A673 (cell line): ENCODE measurements at regions not wholly inside any gene's neighbourhood (a gene's known extent, or its start where the extent isn't known, plus 50 kb on each side); places are given as distances from the start of the nearest gene placed in this dataset.

Source experiments
- BruUV-seq: library from RNA; stranded (reverse); fragments of 400-500 nt; replicated peaks from 2 replicates; lab custom pipeline; 2021; lab: Mats Ljungman, UMichigan
- CTCF ChIA-PET: fragments of 300-600 bp; sonication (Branson Sonifier 250); formaldehyde crosslinking; loops from one replicate; lab custom pipeline; 2022; ENCODE audit warnings: antibody characterized with exemption; lab: Charles Lee
- POLR2A ChIA-PET: fragments of 300-600 bp; sonication (Branson Sonifier 250); formaldehyde crosslinking; loops from one replicate; lab custom pipeline; 2022; ENCODE audit warnings: antibody characterized with exemption; ENCODE audit not compliant: low non-redundant PET; lab: Charles Lee
- DNase-seq: peaks from one replicate; pipeline ENCODE4 v3.0.0-alpha.2; 2015; ENCODE audit warnings: low spot score
- H3K27ac ChIP-seq: fragments of 200-600 bp; sonication (generic); 2 replicates; pipeline ENCODE4 v1.5.1; 2016; ENCODE audit warnings: mixed run types, low read depth, mild to moderate bottlenecking, mixed read lengths, antibody characterized with exemption, low read length; ENCODE audit not compliant: poor library complexity, severe bottlenecking
- H3K27me3 ChIP-seq: fragments of 200-600 bp; sonication (generic); replicated peaks from 2 replicates; pipeline ENCODE4 v1.6.1; 2017; ENCODE audit warnings: mixed run types, low read depth, mild to moderate bottlenecking, mixed read lengths, antibody characterized with exemption, low read length; ENCODE audit not compliant: insufficient read depth, poor library complexity
- H3K36me3 ChIP-seq: fragments of 200-600 bp; sonication (generic); 2 replicates; pipeline ENCODE4 v1.6.1; 2016; ENCODE audit warnings: mixed run types, mild to moderate bottlenecking, mixed read lengths, antibody characterized with exemption, low read length; ENCODE audit not compliant: insufficient read depth, poor library complexity, severe bottlenecking
- H3K4me1 ChIP-seq: fragments of 200-600 bp; sonication (generic); 2 replicates; pipeline ENCODE4 v1.6.1; 2017; ENCODE audit warnings: mixed run types, mild to moderate bottlenecking, mixed read lengths, antibody characterized with exemption, low read length; ENCODE audit not compliant: insufficient read depth, poor library complexity, severe bottlenecking
- H3K4me3 ChIP-seq: fragments of 200-600 bp; sonication (generic); 2 replicates; pipeline ENCODE4 v1.5.1; 2016; ENCODE audit warnings: low read depth, mixed run types, mild to moderate bottlenecking, mixed read lengths, low read length; ENCODE audit not compliant: poor library complexity, severe bottlenecking
- H3K9me3 ChIP-seq: fragments of 200-600 bp; sonication (generic); 2 replicates; pipeline ENCODE4 v1.6.1; 2016; ENCODE audit warnings: mixed run types, low read depth, mild to moderate bottlenecking, mixed read lengths, antibody characterized with exemption, low read length; ENCODE audit not compliant: poor library complexity, severe bottlenecking
- EZH2 ChIP-seq: fragments of 200-600 bp; sonication (generic); IDR thresholded peaks from 2 replicates; pipeline ENCODE4 v1.6.1; 2017; ENCODE audit warnings: borderline replicate concordance, low read depth, mild to moderate bottlenecking, mixed read lengths, antibody characterized with exemption, low read length; ENCODE audit not compliant: poor library complexity, severe bottlenecking
- intact Hi-C: fragments of 100-400 bp; cut with micrococcal nuclease; formaldehyde crosslinking; loops from one replicate; pipeline ENCODE4 v1.10.0; 2022; ENCODE audit not compliant: unreplicated experiment
- TF ChIP-seq, protein P1 (sequence below): fragments of 300-800, 200-600 bp; sonication (generic); conservative IDR thresholded peaks from 2 replicates; pipeline ENCODE4 v1.5.1; 2017; ENCODE audit warnings: low read depth, mild to moderate bottlenecking, antibody characterized with exemption, low read length, moderate library complexity, mixed read lengths

DNA sequence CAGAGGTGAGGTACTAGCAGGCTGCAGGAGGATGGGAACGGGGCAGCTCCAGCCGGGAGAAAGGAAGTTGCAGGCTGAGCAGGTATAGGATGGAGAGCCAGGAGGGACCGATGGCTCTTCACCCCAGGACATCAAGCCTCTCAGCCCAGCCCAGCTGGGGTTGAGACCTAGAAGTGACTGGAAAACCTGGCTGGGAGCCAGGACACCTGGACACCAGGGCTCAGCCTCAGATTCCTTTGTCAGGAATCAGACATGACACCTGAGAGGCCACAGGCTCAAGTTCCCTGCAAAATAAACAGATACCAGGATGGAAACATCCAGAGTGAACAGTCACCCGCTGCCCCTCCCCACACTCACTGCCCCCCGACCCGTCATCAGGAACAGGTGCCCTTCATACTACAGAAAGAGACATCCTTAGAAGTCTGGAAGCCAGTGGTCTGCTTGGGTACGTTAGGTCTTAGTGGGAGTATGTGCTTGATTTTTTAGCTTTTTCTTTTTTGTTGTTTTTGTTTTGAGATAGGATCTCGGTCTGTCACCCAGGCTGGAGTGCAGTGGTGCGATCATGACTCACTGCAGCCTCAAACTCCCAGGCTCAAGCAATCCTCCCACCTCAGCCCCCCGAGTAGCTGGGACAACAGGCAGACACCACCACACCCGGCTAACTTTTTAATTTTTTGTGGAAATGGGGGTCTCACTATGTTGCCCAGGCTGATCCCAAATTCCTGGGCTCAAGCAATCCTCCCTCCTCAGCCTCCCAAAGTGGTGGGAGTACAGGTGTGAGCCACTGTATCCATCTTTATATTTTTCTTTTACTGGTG lies 74.5 kb upstream of the CALM2 start:
- ChIA-PET CTCF (no interaction called here), POLR2A (no interaction called here)
- no peaks in the 10 kb centered on the region for H3K4me1 ChIP-seq
- no peak for DNase-seq
- no TSS peak for BruUV-seq
- no peaks in the 10 kb centered on the region for H3K9me3 ChIP-seq
- H3K36me3 ChIP-seq = no peaks in the 10 kb centered on the region
- no peak overlapping the region for H3K27ac ChIP-seq
- intact Hi-C loops = no loop called here
- no peak overlapping the region for H3K4me3 ChIP-seq
- H3K27me3 ChIP-seq = no peaks in the 10 kb centered on the region
- no peak for TF ChIP-seq EZH2
- TF ChIP-seq, protein P1, sequence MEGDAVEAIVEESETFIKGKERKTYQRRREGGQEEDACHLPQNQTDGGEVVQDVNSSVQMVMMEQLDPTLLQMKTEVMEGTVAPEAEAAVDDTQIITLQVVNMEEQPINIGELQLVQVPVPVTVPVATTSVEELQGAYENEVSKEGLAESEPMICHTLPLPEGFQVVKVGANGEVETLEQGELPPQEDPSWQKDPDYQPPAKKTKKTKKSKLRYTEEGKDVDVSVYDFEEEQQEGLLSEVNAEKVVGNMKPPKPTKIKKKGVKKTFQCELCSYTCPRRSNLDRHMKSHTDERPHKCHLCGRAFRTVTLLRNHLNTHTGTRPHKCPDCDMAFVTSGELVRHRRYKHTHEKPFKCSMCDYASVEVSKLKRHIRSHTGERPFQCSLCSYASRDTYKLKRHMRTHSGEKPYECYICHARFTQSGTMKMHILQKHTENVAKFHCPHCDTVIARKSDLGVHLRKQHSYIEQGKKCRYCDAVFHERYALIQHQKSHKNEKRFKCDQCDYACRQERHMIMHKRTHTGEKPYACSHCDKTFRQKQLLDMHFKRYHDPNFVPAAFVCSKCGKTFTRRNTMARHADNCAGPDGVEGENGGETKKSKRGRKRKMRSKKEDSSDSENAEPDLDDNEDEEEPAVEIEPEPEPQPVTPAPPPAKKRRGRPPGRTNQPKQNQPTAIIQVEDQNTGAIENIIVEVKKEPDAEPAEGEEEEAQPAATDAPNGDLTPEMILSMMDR = no peak

DNA sequence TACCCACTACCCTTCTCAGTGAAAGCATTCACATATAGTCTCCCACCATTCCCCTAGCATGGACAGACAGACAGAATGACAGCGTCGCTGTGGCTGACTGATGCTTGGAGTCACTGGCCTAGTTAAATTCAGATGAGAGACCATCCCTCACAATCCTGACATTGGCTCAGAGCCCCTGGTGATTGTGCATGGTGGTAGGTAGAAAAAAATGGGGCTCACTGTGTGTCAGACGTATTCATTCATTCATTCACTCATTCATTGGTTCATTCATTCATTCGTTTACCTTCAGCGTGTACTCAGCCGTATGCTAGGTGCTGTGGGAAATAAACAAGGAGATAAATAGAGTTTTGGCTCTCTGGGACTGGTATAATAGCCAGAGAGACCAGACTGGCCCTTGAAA lies 73.6 kb upstream of the CALM2 start:
- BruUV-seq = no TSS peak
- no peak overlapping the region for H3K4me3 ChIP-seq
- no peaks in the 10 kb centered on the region for H3K36me3 ChIP-seq
- no peaks in the 10 kb centered on the region for H3K4me1 ChIP-seq
- ChIA-PET CTCF (no interaction called here), POLR2A (no interaction called here)
- no peak for DNase-seq
- no peaks in the 10 kb centered on the region for H3K27me3 ChIP-seq
- intact Hi-C loops = no loop called here
- no peaks in the 10 kb centered on the region for H3K9me3 ChIP-seq
- no peak overlapping the region for H3K27ac ChIP-seq
- TF ChIP-seq EZH2 = no peak
- TF ChIP-seq, protein P1 = no peak

GRCh38 chr2:47249157-47249900 lies 73.0 kb upstream of the CALM2 start:
- Histone ChIP-seq H3K27me3 (no peaks in the 10 kb centered on the region), H3K36me3 (no peaks in the 10 kb centered on the region), H3K4me3 (no peak overlapping the region), H3K9me3 (no peaks in the 10 kb centered on the region), H3K27ac (no peak overlapping the region), H3K4me1 (no peaks in the 10 kb centered on the region)
- BruUV-seq = no TSS peak
- POLR2A ChIA-PET = no interaction called here
- TF ChIP-seq, protein P1 = no peak
- TF ChIP-seq EZH2 = no peak
- CTCF ChIA-PET = no interaction called here
- intact Hi-C loops = no loop called here
- DNase-seq = no peak
